ENCODE measurements at regions not wholly inside any gene's neighbourhood (a gene's known extent, or its start where the extent isn't known, plus 50 kb on each side); places are given as distances from the start of the nearest gene placed in this dataset.
A peak's percentile ranks its signal among the peaks of the same experiment; 100 is the strongest.

DNA sequence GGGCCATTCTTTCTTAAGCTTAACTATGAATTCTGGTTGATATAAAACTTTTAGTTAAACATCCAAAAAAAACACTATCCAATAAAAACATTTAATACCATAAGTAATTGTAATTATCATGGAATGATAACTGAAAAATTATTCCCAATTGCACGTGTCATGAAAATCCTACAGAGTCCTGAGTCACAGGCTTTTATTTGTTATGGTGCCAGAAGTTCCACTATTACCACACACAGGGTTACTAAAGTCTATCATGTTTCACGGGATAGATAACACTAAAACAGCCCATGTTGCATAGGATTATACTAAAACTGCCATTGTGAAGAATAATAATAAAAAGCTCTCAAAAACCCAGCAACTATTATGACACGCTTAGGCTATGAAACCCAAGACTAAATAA is 1381.8 kb downstream of the EFNA5 start (continued):
- TF ChIP-seq, protein P1, sequence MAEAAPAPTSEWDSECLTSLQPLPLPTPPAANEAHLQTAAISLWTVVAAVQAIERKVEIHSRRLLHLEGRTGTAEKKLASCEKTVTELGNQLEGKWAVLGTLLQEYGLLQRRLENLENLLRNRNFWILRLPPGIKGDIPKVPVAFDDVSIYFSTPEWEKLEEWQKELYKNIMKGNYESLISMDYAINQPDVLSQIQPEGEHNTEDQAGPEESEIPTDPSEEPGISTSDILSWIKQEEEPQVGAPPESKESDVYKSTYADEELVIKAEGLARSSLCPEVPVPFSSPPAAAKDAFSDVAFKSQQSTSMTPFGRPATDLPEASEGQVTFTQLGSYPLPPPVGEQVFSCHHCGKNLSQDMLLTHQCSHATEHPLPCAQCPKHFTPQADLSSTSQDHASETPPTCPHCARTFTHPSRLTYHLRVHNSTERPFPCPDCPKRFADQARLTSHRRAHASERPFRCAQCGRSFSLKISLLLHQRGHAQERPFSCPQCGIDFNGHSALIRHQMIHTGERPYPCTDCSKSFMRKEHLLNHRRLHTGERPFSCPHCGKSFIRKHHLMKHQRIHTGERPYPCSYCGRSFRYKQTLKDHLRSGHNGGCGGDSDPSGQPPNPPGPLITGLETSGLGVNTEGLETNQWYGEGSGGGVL (tag by site-specific recombination; IDR thresholded peaks at IDR 0.05) = no peak
- TF ChIP-seq ZNF148 (tag by site-specific recombination; IDR thresholded peaks at IDR 0.05; ENCODE audit: borderline replicate concordance) = no peak
- TF ChIP-seq SP7 (tag by site-specific recombination; IDR thresholded peaks at IDR 0.05) = no peak

GRCh38 chr5:106277540-106278096 is 1393.1 kb downstream of the EFNA5 start:
- no peak overlapping the region for H3K27ac ChIP-seq (ENCODE audit: extremely low read depth, low read depth, low read length)
- H3K36me3 ChIP-seq (ENCODE audit: control insufficient read depth in 2 of 2, insufficient read depth in 1 of 2, low read length in 2 of 2) = no peaks in the 10 kb centered on the region
- H3K4me3 ChIP-seq (ENCODE audit: low read depth, low read length) = no peak overlapping the region
- no peaks in the 10 kb centered on the region for H3K4me1 ChIP-seq (ENCODE audit: control insufficient read depth, insufficient read depth, low read length)
- ChIA-PET CTCF (interaction anchor here (0.6 to 1.2 kb wide), 2 partner anchors 8 to 1160 kb away, joined by 3 to 6 read pairs; no protein-coding TSS in a partner anchor), POLR2A (no interaction called here)
- TF ChIP-seq MEIS1 (CRISPR knock-in tag; IDR thresholded peaks at IDR 0.05; ENCODE audit: borderline replicate concordance) (no peak), ZNF561 (tag by site-specific recombination; IDR thresholded peaks at IDR 0.05; ENCODE audit: borderline replicate concordance) (no peak), ZNF433 (tag by site-specific recombination; IDR thresholded peaks at IDR 0.05; ENCODE audit: low read depth) (no peak), ZBTB1 (tag by site-specific recombination; IDR thresholded peaks at IDR 0.05) (no peak), ZNF148 (tag by site-specific recombination; IDR thresholded peaks at IDR 0.05; ENCODE audit: borderline replicate concordance) (no peak), ZNF621 (tag by site-specific recombination; IDR thresholded peaks at IDR 0.05) (no peak), ZXDB (tag by site-specific recombination; IDR thresholded peaks at IDR 0.05) (no peak)
- no peaks in the 10 kb centered on the region for H3K9me3 ChIP-seq (ENCODE audit: control insufficient read depth, insufficient read depth, low read depth, low read length)

DNA sequence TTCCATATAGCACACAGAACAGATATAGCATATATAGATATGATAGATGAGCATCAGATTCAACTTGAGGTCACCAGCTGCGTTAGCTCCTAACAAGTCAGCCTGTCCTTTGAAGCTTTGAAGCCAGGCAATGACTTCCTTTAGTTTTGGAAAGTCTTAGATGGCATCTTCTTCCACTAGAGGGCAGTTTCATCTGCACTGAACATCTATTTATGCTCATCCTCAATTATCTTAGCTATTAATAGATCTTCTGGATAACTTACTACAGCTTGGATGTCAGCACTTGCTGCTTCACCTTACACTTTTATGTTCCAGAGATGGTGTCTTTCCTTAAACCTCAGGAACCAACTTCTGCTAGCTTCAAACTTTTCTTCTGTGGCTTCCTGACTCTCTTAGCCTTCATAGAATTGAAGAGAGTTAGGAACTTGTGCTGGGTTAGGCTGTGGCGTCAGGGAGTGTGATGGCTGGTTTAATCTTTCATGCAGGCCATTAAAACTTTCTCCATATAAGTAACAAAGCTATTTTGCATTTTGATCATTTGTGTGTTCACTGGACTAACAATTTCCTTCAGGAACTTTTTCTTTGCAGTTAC is 1401.4 kb downstream of the EFNA5 start:
- CTCF ChIA-PET = interaction anchor here (0.5 to 1.4 kb wide), 13 partner anchors 8 to 1551 kb away, joined by 3 to 5 read pairs (median 3); no protein-coding TSS in a partner anchor
- Histone ChIP-seq H3K4me3 (ENCODE audit: low read depth, low read length) (no peak overlapping the region), H3K4me1 (ENCODE audit: control insufficient read depth, insufficient read depth, low read length) (no peaks in the 10 kb centered on the region), H3K36me3 (ENCODE audit: control insufficient read depth in 2 of 2, insufficient read depth in 1 of 2, low read length in 2 of 2) (no peaks in the 10 kb centered on the region), H3K27ac (ENCODE audit: extremely low read depth, low read depth, low read length) (no peak overlapping the region), H3K9me3 (ENCODE audit: control insufficient read depth, insufficient read depth, low read depth, low read length) (no peaks in the 10 kb centered on the region)
- TF ChIP-seq, protein P2, sequence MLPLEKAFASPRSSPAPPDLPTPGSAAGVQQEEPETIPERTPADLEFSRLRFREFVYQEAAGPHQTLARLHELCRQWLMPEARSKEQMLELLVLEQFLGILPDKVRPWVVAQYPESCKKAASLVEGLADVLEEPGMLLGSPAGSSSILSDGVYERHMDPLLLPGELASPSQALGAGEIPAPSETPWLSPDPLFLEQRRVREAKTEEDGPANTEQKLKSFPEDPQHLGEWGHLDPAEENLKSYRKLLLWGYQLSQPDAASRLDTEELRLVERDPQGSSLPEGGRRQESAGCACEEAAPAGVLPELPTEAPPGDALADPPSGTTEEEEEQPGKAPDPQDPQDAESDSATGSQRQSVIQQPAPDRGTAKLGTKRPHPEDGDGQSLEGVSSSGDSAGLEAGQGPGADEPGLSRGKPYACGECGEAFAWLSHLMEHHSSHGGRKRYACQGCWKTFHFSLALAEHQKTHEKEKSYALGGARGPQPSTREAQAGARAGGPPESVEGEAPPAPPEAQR (tag by site-specific recombination; IDR thresholded peaks at IDR 0.05) = no peak
- no peak for TF ChIP-seq ZNF394 (tag by site-specific recombination; IDR thresholded peaks at IDR 0.05; ENCODE audit: borderline replicate concordance)
- TF ChIP-seq ZNF664 (tag by site-specific recombination; IDR thresholded peaks at IDR 0.05) = no peak
- no peak for TF ChIP-seq ZNF510 (tag by site-specific recombination; IDR thresholded peaks at IDR 0.05; ENCODE audit: insufficient replicate concordance)
- TF ChIP-seq ZNF654 (tag by site-specific recombination; IDR thresholded peaks at IDR 0.05; ENCODE audit: low read depth) = peak; percentile 19
- TF ChIP-seq, protein P3, sequence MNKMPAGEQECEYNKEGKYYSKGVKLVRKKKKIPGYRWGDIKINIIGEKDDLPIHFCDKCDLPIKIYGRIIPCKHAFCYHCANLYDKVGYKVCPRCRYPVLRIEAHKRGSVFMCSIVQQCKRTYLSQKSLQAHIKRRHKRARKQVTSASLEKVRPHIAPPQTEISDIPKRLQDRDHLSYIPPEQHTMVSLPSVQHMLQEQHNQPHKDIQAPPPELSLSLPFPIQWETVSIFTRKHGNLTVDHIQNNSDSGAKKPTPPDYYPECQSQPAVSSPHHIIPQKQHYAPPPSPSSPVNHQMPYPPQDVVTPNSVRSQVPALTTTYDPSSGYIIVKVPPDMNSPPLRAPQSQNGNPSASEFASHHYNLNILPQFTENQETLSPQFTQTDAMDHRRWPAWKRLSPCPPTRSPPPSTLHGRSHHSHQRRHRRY (tag by site-specific recombination; IDR thresholded peaks at IDR 0.05) = no peak
- TF ChIP-seq ZNF621 (tag by site-specific recombination; IDR thresholded peaks at IDR 0.05) = no peak
- POLR2A ChIA-PET = no interaction called here

All from HEK293 (cell line).